Fibroblast of lung (primary cell): ENCODE measurements at regions not wholly inside any gene's neighbourhood (a gene's known extent, or its start where the extent isn't known, plus 50 kb on each side); places are given as distances from the start of the nearest gene placed in this dataset.

ENCODE experiments used
- DNase-seq, 2 donors: peaks; one replicate each; pipeline versions ENCODE4 v3.0.0 to v3.0.0-alpha.2; 2010; ENCODE audit warnings: low read depth in 2 of 2
- H2AFZ ChIP-seq: 2 replicates; pipeline ENCODE4 v1.5.1; 2012; ENCODE audit warnings: low read length, control low read depth, inconsistent platforms
- H3K27ac ChIP-seq: 2 replicates; pipeline ENCODE4 v1.5.1; 2011; ENCODE audit warnings: low read length, control low read depth; ENCODE audit not compliant: insufficient read depth
- H3K27me3 ChIP-seq: 2 replicates; pipeline ENCODE4 v1.5.1; 2011; ENCODE audit warnings: mild to moderate bottlenecking, low read length; ENCODE audit not compliant: control insufficient read depth, insufficient read depth
- H3K36me3 ChIP-seq: 2 replicates; pipeline ENCODE4 v1.5.1; 2011; ENCODE audit warnings: low read length; ENCODE audit not compliant: control insufficient read depth, insufficient read depth
- H3K4me1 ChIP-seq: 2 replicates; pipeline ENCODE4 v1.5.1; 2011; ENCODE audit warnings: low read length; ENCODE audit not compliant: control insufficient read depth, insufficient read depth; ENCODE audit errors: extremely low read depth
- H3K4me2 ChIP-seq: 2 replicates; pipeline ENCODE4 v1.5.1; 2011; ENCODE audit warnings: low read length, control low read depth; ENCODE audit not compliant: insufficient read depth; ENCODE audit errors: extremely low read depth
- H3K4me3 ChIP-seq, 4 experiments: fragments of 200-600 bp in 1 of 4; sonication (generic) in 1 of 4; replicated peaks in 1 of 4; 2 replicates each; pipeline ENCODE4 v1.5.1; 2011 to 2016; ENCODE audit warnings: low read length in 4 of 4, low read depth in 3 of 4, mild to moderate bottlenecking in 3 of 4, control low read depth in 2 of 4, inconsistent platforms in 1 of 4, mixed read lengths in 1 of 4; ENCODE audit not compliant: insufficient read depth in 1 of 4; ENCODE audit errors: control extremely low read depth in 1 of 4
- H3K79me2 ChIP-seq: 2 replicates; pipeline ENCODE4 v1.5.1; 2012; ENCODE audit warnings: mild to moderate bottlenecking, low read length, inconsistent platforms; ENCODE audit not compliant: control insufficient read depth, insufficient read depth
- H3K9ac ChIP-seq: 2 replicates; pipeline ENCODE4 v1.5.1; 2011; ENCODE audit warnings: mild to moderate bottlenecking, low read length, control low read depth; ENCODE audit not compliant: insufficient read depth
- H3K9me3 ChIP-seq: 2 replicates; pipeline ENCODE4 v1.5.1; 2012; ENCODE audit warnings: low read depth, low read length; ENCODE audit not compliant: control insufficient read depth, insufficient read depth
- H4K20me1 ChIP-seq: 2 replicates; pipeline ENCODE4 v1.5.1; 2011; ENCODE audit warnings: low read length; ENCODE audit not compliant: control insufficient read depth, insufficient read depth; ENCODE audit errors: extremely low read depth
- CTCF ChIP-seq, 2 donors: IDR thresholded peaks in 1 of 2; conservative IDR thresholded peaks in 1 of 2; 1 replicate in 1 of 2; 2 replicates in 1 of 2; pipeline ENCODE4 v1.5.1; 2011 to 2012; ENCODE audit warnings: low read length in 2 of 2, control low read depth in 1 of 2, inconsistent platforms in 1 of 2, low read depth in 1 of 2, mild to moderate bottlenecking in 1 of 2
- EZH2 ChIP-seq: IDR thresholded peaks from 2 replicates; pipeline ENCODE4 v1.5.1; 2012; ENCODE audit warnings: low read length, control low read depth, mild to moderate bottlenecking; ENCODE audit errors: missing control alignments

GRCh38 chr20:11726026-11726425 lies 191.7 kb upstream of the BTBD3 start:
- H3K4me1 ChIP-seq: no peaks in the 10 kb centered on the region
- no peak overlapping the region for H3K4me3 ChIP-seq
- no peak overlapping the region for H3K27ac ChIP-seq
- no peaks in the 10 kb centered on the region for H4K20me1 ChIP-seq
- no peaks in the 10 kb centered on the region for H3K79me2 ChIP-seq
- no peak overlapping the region for H3K4me2 ChIP-seq
- TF ChIP-seq CTCF (conservative IDR thresholded peaks at IDR 0.05 in 1 of 2, IDR thresholded peaks at IDR 0.05 in 1 of 2; ENCODE audit: low read depth in 1 of 2, low read length in 2 of 2) (no peak), EZH2 (no peak)
- no peak for DNase-seq
- H3K36me3 ChIP-seq: no peaks in the 10 kb centered on the region
- H2AFZ ChIP-seq: no peak overlapping the region
- H3K9ac ChIP-seq: no peak overlapping the region
- H3K27me3 ChIP-seq: no peaks in the 10 kb centered on the region
- H3K9me3 ChIP-seq: no peaks in the 10 kb centered on the region

GRCh38 chr20:11727708-11728107 lies 190.0 kb upstream of the BTBD3 start:
- H3K27ac ChIP-seq: no peak overlapping the region
- H3K79me2 ChIP-seq: no peaks in the 10 kb centered on the region
- TF ChIP-seq CTCF (conservative IDR thresholded peaks at IDR 0.05 in 1 of 2, IDR thresholded peaks at IDR 0.05 in 1 of 2; ENCODE audit: low read depth in 1 of 2, low read length in 2 of 2) (no peak), EZH2 (no peak)

DNA sequence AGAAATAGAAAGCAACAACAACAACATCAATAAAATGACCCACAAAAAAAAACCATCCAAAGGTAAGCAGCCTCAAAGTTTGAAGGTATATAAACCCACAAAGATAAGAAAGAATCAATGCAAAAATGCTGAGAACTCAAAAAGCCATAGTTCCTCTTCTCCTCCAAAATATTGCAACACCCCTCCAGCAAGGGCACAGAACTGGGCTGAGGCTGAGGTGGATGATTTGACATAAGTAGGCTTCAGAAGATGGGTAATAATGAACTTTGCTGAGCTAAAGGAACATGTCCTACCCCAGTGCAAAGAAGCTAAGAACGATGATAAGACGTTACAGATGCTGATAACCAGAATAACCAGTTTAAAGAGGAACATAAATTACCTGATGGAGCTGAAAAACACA lies 188.8 kb upstream of the BTBD3 start:
- Histone ChIP-seq H3K79me2 (no peaks in the 10 kb centered on the region), H3K4me1 (no peaks in the 10 kb centered on the region), H3K4me3 (no peak overlapping the region), H3K4me2 (no peak overlapping the region), H3K27ac (no peak overlapping the region), H2AFZ (no peak overlapping the region), H3K9me3 (no peaks in the 10 kb centered on the region), H3K36me3 (no peaks in the 10 kb centered on the region), H3K9ac (no peak overlapping the region), H3K27me3 (no peaks in the 10 kb centered on the region), H4K20me1 (no peaks in the 10 kb centered on the region)
- no peak for DNase-seq
- no peak for TF ChIP-seq CTCF (conservative IDR thresholded peaks at IDR 0.05 in 1 of 2, IDR thresholded peaks at IDR 0.05 in 1 of 2; ENCODE audit: low read depth in 1 of 2, low read length in 2 of 2)
- TF ChIP-seq EZH2: no peak

More at GRCh38 chr20:11727708-11728107, 190.0 kb upstream of the BTBD3 start:
- H3K4me3 ChIP-seq: no peak overlapping the region
- H3K4me1 ChIP-seq: no peaks in the 10 kb centered on the region
- no peaks in the 10 kb centered on the region for H4K20me1 ChIP-seq
- H2AFZ ChIP-seq: no peak overlapping the region
- no peak overlapping the region for H3K4me2 ChIP-seq
- H3K9me3 ChIP-seq: no peaks in the 10 kb centered on the region
- DNase-seq: no peak
- no peaks in the 10 kb centered on the region for H3K27me3 ChIP-seq
- H3K36me3 ChIP-seq: no peaks in the 10 kb centered on the region
- no peak overlapping the region for H3K9ac ChIP-seq
